ENCODE measurements at regions not wholly inside any gene's neighbourhood (a gene's known extent, or its start where the extent isn't known, plus 50 kb on each side); places are given as distances from the start of the nearest gene placed in this dataset.

DNA sequence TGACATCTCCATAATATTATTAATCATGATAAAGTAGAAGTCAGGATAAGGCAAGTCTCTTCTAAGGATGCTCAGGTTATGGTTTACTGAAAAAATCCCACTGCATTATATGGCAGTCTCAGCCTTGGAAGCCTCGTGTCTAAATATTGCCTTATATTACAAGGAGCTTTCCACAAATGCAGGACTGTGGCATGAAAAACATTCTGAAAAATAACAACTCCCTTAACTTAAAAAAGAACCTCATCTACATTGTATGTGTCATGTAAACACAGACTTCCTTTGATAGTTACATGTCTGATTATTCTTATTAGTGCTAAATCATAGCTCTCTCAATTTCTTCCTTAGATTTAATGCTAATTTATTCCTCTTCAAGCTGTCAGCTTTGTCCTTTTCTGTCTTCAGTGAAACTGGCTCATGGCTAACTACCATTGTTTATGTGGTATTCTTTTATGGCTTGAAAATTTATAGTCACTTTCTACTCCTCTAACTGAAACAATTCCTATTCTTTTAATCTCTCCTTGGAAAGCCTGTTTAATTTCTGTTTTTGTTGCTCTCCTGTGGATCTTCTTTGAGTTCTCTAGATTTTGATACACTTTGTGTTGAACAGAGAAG lies 156.1 kb downstream of the KIF20B start:
- H3K27me3 ChIP-seq (ENCODE audit: control insufficient read depth in 3 of 3, insufficient read depth in 3 of 3, low read length in 2 of 3) = no peaks in the 10 kb centered on the region
- DNase-seq (peak in 1 of 3 donors; percentile 19), ATAC-seq (ENCODE audit: insufficient read depth, low FRiP score) (no peak)
- WGBS, 2 donors = 65 to 80% methylated on average over 1 of the region's 1 CpG
- H3K36me3 ChIP-seq (ENCODE audit: control insufficient read depth in 4 of 4, insufficient read depth in 4 of 4, low read length in 4 of 4) = no peaks in the 10 kb centered on the region
- no peak overlapping the region for H3K27ac ChIP-seq (ENCODE audit: low read depth in 1 of 2, low read length in 1 of 2)
- H3K4me1 ChIP-seq (ENCODE audit: control insufficient read depth in 5 of 5, insufficient read depth in 5 of 5, low read length in 5 of 5) = peaks cover 0 to 2% (median 0%) of the 10 kb centered on the region in 5 donors
- no peak overlapping the region for H3K9ac ChIP-seq (ENCODE audit: insufficient read depth in 1 of 2, low read length in 2 of 2)
- H3K4me3 ChIP-seq = no peak overlapping the region
- TF ChIP-seq CTCF (IDR thresholded peaks at IDR 0.05; ENCODE audit: control extremely low read depth, extremely low read depth) = no peak
- peaks cover 0 to 4% (median 0%) of the 10 kb centered on the region in 4 donors for H3K9me3 ChIP-seq (ENCODE audit: control insufficient read depth in 4 of 4, insufficient read depth in 3 of 4, low read length in 3 of 4)

DNA sequence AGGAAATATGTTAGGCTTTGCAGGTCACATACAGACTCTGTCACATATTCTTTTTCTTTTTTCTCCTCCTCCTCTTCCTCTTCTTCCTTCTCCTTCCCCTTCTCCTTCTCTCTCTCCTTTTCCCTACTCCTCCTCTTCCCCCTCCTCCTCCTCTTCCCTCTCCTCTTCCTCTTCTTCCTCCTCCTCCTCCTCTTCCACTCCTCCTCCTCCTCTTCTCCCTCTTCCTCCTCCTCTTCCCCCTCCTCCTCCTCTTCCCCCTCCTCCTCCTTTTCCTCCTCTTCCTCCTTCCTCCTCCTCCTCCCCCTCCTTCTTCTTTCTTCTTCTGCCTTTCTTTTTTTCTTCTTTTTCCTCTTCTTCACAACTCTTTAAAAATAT lies 159.8 kb downstream of the KIF20B start:
- no peak overlapping the region for H3K4me3 ChIP-seq
- H3K9me3 ChIP-seq (ENCODE audit: control insufficient read depth in 4 of 4, insufficient read depth in 3 of 4, low read length in 3 of 4) = no peaks in the 10 kb centered on the region
- DNase-seq (no peak), ATAC-seq (ENCODE audit: insufficient read depth, low FRiP score) (no peak)
- TF ChIP-seq CTCF (IDR thresholded peaks at IDR 0.05; ENCODE audit: control extremely low read depth, extremely low read depth) = no peak
- no peak overlapping the region for H3K27ac ChIP-seq (ENCODE audit: low read depth in 1 of 2, low read length in 1 of 2)
- H3K36me3 ChIP-seq (ENCODE audit: control insufficient read depth in 4 of 4, insufficient read depth in 4 of 4, low read length in 4 of 4) = no peaks in the 10 kb centered on the region
- peaks cover 0 to 2% (median 0%) of the 10 kb centered on the region in 5 donors for H3K4me1 ChIP-seq (ENCODE audit: control insufficient read depth in 5 of 5, insufficient read depth in 5 of 5, low read length in 5 of 5)
- no peak overlapping the region for H3K9ac ChIP-seq (ENCODE audit: insufficient read depth in 1 of 2, low read length in 2 of 2)
- H3K27me3 ChIP-seq (ENCODE audit: control insufficient read depth in 3 of 3, insufficient read depth in 3 of 3, low read length in 2 of 3) = no peaks in the 10 kb centered on the region

DNA sequence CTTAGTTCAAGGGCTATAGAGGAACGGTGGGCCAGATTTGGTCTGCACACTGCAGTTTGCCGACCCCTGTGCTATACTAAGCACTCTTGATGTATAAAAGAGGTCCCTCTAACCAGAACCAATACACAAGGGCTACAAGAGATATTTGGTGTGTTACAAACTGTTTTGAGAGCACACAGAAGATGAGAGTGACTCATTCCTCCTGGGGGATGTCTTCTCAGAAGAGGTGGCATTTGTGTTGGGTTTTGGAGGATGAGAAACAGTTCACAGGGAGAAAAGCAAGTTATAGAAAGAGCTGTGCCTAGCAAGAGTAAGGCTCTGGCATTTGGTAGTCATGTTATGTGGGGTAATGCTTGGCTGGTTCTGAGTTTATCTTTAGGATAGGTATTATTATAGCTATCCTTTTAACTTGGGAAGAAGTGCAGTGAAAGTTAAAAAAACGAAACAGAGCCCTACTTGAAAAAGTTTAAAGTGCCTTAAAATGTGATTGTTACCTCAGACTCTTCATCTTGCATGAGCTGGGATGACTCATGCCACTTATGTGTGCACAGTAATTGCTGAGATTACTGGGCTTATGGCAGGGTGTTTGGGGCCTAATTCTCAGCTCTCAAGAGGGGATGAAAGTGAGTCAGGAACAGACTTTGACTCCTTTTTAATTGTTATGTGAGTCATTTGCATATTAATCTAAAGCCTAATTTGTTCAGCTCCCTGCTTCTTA lies 160.4 kb downstream of the KIF20B start:
- ATAC-seq (ENCODE audit: insufficient read depth, low FRiP score) (peak; percentile 55), DNase-seq (no peak)
- H3K4me1 ChIP-seq (ENCODE audit: control insufficient read depth in 5 of 5, insufficient read depth in 5 of 5, low read length in 5 of 5) = peaks cover 0 to 2% (median 0%) of the 10 kb centered on the region in 5 donors
- H3K27ac ChIP-seq (ENCODE audit: low read depth in 1 of 2, low read length in 1 of 2) = no peak overlapping the region
- no peaks in the 10 kb centered on the region for H3K36me3 ChIP-seq (ENCODE audit: control insufficient read depth in 4 of 4, insufficient read depth in 4 of 4, low read length in 4 of 4)
- no peaks in the 10 kb centered on the region for H3K27me3 ChIP-seq (ENCODE audit: control insufficient read depth in 3 of 3, insufficient read depth in 3 of 3, low read length in 2 of 3)
- WGBS, 2 donors = 64 to 89% methylated on average over 3 of the region's 3 CpGs
- no peak overlapping the region for H3K9ac ChIP-seq (ENCODE audit: insufficient read depth in 1 of 2, low read length in 2 of 2)
- no peaks in the 10 kb centered on the region for H3K9me3 ChIP-seq (ENCODE audit: control insufficient read depth in 4 of 4, insufficient read depth in 3 of 4, low read length in 3 of 4)
- TF ChIP-seq CTCF (IDR thresholded peaks at IDR 0.05; ENCODE audit: control extremely low read depth, extremely low read depth) = no peak
- no peak overlapping the region for H3K4me3 ChIP-seq
